Peyer's patch (tissue), 4 donors: ENCODE measurements at regions not wholly inside any gene's neighbourhood (a gene's known extent, or its start where the extent isn't known, plus 50 kb on each side); places are given as distances from the start of the nearest gene placed in this dataset.

Source experiments
- POLR2A ChIP-seq, 2 donors: fragments of 450-650 bp; IDR thresholded peaks; one replicate each; pipeline ENCODE4 v1.5.1; 2017; ENCODE audit warnings: antibody characterized with exemption in 2 of 2, mild to moderate bottlenecking in 2 of 2, moderate library complexity in 2 of 2
- TF ChIP-seq, protein P1 (sequence below), 6 experiments: fragments of 450-650 bp in 4 of 6; fragments of 200-600 bp in 2 of 6; sonication (generic) in 1 of 6; IDR thresholded peaks; one replicate each; pipeline ENCODE4 v1.5.1; 2017 to 2019; ENCODE audit warnings: antibody characterized with exemption in 6 of 6, mild to moderate bottlenecking in 3 of 6, moderate library complexity in 1 of 6

DNA sequence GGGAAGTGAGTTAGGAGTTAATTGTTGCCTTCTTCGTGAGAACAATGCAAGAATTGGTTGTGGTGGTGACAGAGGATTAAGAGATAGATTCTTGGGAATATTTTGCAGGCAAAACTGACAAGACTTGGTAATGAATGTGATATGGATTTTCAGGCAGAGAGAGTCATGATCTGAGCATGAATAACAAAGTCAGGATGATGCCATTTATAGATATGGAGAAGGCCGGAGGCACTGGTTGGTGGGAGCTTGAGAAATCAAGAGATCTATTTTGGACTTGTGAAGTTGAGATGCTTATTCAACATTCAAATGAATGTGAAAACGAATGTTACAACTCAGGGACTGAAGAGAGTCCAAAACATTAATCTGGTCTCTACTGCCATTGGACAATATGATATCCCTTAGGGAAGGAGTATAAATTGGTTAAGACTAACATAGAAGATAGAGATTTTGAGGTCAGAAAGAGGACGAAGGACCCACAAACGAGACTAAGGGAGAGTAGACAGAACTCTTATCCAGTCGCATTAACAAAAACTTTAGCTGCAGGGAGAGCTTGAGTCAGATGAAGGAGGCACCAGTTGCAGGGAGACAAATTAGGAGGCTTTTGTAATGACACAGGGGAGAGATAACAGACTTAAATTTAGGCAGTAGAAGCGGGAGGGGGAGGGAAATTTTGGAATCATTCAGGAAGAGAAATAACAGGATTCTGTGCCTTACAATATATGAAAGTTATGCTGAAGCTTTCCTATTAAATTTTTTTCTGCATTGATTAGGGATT, 1090.6 kb downstream of the GALC start:
- TF ChIP-seq, protein P1, sequence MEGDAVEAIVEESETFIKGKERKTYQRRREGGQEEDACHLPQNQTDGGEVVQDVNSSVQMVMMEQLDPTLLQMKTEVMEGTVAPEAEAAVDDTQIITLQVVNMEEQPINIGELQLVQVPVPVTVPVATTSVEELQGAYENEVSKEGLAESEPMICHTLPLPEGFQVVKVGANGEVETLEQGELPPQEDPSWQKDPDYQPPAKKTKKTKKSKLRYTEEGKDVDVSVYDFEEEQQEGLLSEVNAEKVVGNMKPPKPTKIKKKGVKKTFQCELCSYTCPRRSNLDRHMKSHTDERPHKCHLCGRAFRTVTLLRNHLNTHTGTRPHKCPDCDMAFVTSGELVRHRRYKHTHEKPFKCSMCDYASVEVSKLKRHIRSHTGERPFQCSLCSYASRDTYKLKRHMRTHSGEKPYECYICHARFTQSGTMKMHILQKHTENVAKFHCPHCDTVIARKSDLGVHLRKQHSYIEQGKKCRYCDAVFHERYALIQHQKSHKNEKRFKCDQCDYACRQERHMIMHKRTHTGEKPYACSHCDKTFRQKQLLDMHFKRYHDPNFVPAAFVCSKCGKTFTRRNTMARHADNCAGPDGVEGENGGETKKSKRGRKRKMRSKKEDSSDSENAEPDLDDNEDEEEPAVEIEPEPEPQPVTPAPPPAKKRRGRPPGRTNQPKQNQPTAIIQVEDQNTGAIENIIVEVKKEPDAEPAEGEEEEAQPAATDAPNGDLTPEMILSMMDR (IDR thresholded peaks at IDR 0.05): no peak
- TF ChIP-seq POLR2A (IDR thresholded peaks at IDR 0.05): no peak
